NCI-H1105 treated with DMSO at 0.1 percent for 48 hours (cell line): ENCODE measurements at regions not wholly inside any gene's neighbourhood (a gene's known extent, or its start where the extent isn't known, plus 50 kb on each side); places are given as distances from the start of the nearest gene placed in this dataset.
"Not testable (repeated sequence)": the region's sequence is repeated elsewhere in the genome, so short reads cannot be mapped to it uniquely, and the experiment has no call there.

Experiments used
- DNase-seq: peaks from one replicate; lab custom pipeline; 2025; lab: John Stamatoyannopoulos, UW

- DNase-seq, result no peak
Measured at GRCh38 chr4:186814535-186815070, 90.9 kb upstream of the FAT1 start.

- DNase-seq, result no peak
Measured at GRCh38 chr4:186819342-186820086, 95.9 kb upstream of the FAT1 start.

- DNase-seq, result peak; percentile 3
Measured at GRCh38 chr4:186820391-186820891, 96.8 kb upstream of the FAT1 start.

- DNase-seq, result no peak
Measured at GRCh38 chr4:186823989-186824388, 100.3 kb upstream of the FAT1 start.

GRCh38 chr4:186825069-186825468 is 101.4 kb upstream of the FAT1 start:
- DNase-seq, result no peak

GRCh38 chr4:186826006-186826405 is 102.3 kb upstream of the FAT1 start:
- DNase-seq, result no peak

GRCh38 chr4:186826846-186827533 is 103.3 kb upstream of the FAT1 start:
- DNase-seq, result peak; percentile 6

GRCh38 chr4:186827534-186827897 is 103.9 kb upstream of the FAT1 start:
- DNase-seq, result no peak

- DNase-seq, result no peak
Measured at GRCh38 chr4:186829097-186829496, 105.4 kb upstream of the FAT1 start.

GRCh38 chr4:186829740-186830449 is 106.2 kb upstream of the FAT1 start:
- no peak for DNase-seq

- no peak for DNase-seq
Measured at GRCh38 chr4:186831574-186831973, 107.9 kb upstream of the FAT1 start.

GRCh38 chr4:186832906-186833305 is 109.2 kb upstream of the FAT1 start:
- no peak for DNase-seq

GRCh38 chr4:186837463-186837862 is 113.8 kb upstream of the FAT1 start:
- not testable (repeated sequence) for DNase-seq

GRCh38 chr4:186838295-186838694 is 114.6 kb upstream of the FAT1 start:
- DNase-seq, result no peak

- no peak for DNase-seq
Measured at GRCh38 chr4:186839122-186840037, 115.7 kb upstream of the FAT1 start.

- no peak for DNase-seq
Measured at GRCh38 chr4:186840222-186840701, 116.6 kb upstream of the FAT1 start.

- DNase-seq, result no peak
Measured at GRCh38 chr4:186840771-186841301, 117.2 kb upstream of the FAT1 start.

GRCh38 chr4:186844059-186844681 is 120.5 kb upstream of the FAT1 start:
- no peak for DNase-seq

- no peak for DNase-seq
Measured at GRCh38 chr4:186845137-186845842, 121.6 kb upstream of the FAT1 start.

- DNase-seq, result no peak
Measured at GRCh38 chr4:186846426-186846825, 122.8 kb upstream of the FAT1 start.
